ENCODE measurements at regions not wholly inside any gene's neighbourhood (a gene's known extent, or its start where the extent isn't known, plus 50 kb on each side); places are given as distances from the start of the nearest gene placed in this dataset.

DNA sequence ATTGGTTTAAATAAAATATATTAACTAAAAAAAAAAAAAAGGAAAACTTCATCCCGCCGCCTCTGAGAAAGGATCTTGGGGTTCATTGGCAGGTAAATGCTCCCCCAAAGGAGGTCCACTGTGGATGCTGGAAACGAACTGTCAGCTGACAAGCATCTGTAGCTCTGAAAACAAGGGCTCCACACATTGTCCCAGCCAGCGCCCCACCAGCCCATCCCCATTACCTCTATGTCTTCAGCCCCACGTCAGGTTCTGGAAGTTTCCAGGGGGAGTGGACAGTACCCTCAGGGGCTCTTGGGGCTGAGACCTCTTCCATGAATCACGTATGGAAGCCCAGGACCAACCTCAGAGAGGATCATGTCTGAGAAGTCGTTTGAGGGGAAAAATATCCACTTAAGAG, 66.4 kb upstream of the WNT7B start:
- TF ChIP-seq, protein P1, sequence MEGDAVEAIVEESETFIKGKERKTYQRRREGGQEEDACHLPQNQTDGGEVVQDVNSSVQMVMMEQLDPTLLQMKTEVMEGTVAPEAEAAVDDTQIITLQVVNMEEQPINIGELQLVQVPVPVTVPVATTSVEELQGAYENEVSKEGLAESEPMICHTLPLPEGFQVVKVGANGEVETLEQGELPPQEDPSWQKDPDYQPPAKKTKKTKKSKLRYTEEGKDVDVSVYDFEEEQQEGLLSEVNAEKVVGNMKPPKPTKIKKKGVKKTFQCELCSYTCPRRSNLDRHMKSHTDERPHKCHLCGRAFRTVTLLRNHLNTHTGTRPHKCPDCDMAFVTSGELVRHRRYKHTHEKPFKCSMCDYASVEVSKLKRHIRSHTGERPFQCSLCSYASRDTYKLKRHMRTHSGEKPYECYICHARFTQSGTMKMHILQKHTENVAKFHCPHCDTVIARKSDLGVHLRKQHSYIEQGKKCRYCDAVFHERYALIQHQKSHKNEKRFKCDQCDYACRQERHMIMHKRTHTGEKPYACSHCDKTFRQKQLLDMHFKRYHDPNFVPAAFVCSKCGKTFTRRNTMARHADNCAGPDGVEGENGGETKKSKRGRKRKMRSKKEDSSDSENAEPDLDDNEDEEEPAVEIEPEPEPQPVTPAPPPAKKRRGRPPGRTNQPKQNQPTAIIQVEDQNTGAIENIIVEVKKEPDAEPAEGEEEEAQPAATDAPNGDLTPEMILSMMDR (IDR thresholded peaks at IDR 0.05) = no peak
- TF ChIP-seq POLR2A (IDR thresholded peaks at IDR 0.05) = no peak

Data from ovary (tissue), 3 donors.